ENCODE measurements at regions not wholly inside any gene's neighbourhood (a gene's known extent, or its start where the extent isn't known, plus 50 kb on each side); places are given as distances from the start of the nearest gene placed in this dataset.
"Not testable (repeated sequence)": the region's sequence is repeated elsewhere in the genome, so short reads cannot be mapped to it uniquely, and the experiment has no call there.

- TF ChIP-seq CTCF, POLR2A (IDR thresholded peaks at IDR 0.05): not testable (repeated sequence)
Observed at GRCh38 chr20:12145951-12146350, 228.3 kb downstream of the BTBD3 start.

Data from body of pancreas (tissue), 4 donors.